Hematopoietic multipotent progenitor cell treated with erythropoietin and hydrocortisone succinate and interleukin-3 and kit ligand, for 8 days (in vitro differentiated cells): ENCODE measurements at regions not wholly inside any gene's neighbourhood (a gene's known extent, or its start where the extent isn't known, plus 50 kb on each side); places are given as distances from the start of the nearest gene placed in this dataset.
"Not testable (repeated sequence)": the region's sequence is repeated elsewhere in the genome, so short reads cannot be mapped to it uniquely, and the experiment has no call there.

Source experiments
- DNase-seq: peaks from one replicate; pipeline ENCODE4 v3.0.0-alpha.2; 2015

- no peak for DNase-seq
These were observed 400.2 kb downstream of the TMEM121 start for GRCh38 chr14:105926373-105927095.

DNA sequence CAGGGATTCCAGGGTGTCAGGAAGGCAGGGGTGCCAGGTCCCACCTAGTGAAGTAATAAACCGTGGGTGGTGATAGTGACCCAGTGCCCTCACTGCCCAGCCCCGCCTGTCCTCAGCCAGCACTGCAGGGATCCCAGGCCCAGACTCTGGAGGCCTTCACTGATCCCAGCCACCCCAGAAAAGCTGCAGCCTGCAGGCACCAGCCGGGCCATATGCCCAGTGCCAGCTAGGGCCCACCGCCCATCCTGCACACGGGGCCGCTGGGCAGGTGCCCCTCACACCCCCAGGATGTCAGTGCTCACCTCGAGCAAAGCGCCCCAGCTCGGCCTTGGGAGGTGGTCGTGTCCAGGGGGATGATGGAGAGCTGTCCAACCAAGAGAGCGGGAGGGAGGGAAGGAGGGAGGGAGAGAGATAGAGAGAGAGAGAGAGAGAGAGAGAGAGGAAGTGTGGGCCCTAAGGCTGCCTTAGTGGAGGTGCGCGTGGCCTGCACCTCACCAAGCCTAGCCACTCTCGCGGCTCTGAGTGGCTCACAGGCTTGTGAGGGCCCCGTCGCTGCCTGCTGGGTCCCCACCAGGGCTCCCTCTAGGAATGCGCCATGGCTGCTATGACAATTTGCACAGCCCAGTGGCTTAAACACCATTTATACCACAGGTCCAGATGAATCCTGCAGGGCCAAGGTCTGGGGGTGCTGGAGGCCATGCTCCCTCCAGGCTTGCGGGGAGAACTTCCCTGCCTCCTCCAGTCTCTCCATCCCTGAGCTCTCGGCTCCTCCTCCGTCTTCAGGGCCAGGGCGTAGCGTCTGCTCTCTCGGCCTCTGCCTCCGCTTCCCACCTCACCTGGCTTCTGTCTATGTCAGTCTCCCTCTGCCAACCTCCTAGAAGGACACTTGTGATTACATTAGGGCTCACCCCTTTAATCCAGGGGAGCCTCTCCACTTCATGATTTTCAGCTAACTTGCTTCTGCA, 401.0 kb downstream of the TMEM121 start:
- no peak for DNase-seq

GRCh38 chr14:105928171-105929111, 402.1 kb downstream of the TMEM121 start:
- not testable (repeated sequence) for DNase-seq

GRCh38 chr14:105929327-105930081, 403.1 kb downstream of the TMEM121 start:
- no peak for DNase-seq

- DNase-seq: no peak
These were observed 404.2 kb downstream of the TMEM121 start for GRCh38 chr14:105930572-105930971.

- DNase-seq: peak; percentile 60
These were observed 405.6 kb downstream of the TMEM121 start for GRCh38 chr14:105931808-105932483.

GRCh38 chr14:105933238-105933637, 406.9 kb downstream of the TMEM121 start:
- DNase-seq: no peak

DNA sequence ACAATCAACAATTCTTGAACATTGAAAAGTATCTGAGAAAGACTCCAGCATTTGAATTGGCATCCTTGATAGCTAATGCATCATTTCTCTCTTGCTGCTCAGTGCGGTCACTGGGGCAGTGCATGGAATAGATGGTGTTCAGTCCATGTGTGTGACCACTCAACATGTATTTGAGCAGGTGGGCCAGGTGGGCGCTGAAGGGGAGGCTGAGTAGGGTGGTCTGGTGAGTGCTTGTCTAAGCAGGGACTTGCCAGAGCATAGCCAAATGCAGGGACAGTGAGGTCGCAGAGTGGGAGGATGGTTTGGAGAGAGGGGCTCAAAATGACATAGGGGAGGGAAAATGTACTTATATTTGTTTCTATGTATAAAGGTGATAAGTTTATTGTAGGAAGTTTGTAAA, 409.0 kb downstream of the TMEM121 start:
- DNase-seq: no peak

DNA sequence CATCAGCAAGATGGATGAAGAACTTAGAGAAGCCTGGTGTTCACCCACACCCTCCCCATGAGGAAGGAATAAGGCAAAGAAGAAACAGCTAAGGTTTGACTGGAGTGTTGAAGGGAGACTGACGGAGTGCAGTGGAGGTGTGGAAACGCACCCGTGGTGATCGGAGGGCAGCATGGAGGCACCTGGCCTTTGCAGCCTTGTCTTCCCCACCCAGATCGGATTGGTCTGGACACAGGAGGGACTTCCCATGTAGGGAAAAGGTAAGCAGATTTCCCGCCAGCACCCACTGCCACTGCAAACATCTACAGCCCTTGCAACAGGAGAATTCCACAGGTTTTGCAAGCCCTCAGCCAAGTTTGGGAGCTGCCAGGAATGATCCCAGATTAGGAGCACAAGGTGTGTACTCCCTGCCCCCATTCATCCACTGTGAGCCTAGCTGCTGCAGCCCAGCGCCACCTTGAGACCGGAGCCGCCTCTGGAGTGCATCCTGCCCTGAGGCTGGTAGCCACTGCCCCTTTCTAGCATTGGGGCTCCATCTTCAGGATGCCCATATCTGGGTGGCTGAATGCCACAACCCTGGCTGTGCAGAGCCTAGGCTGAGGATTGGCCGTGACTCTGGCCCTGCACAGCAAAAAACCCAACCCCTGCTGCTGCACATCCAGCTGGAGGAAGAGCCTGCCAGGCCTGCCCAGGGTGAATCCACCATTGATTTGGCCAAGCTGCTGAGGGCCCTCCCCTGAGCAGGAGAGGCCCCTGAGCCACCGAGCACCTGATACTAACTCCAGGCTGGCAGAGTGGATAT, 411.1 kb downstream of the TMEM121 start:
- no peak for DNase-seq

DNA sequence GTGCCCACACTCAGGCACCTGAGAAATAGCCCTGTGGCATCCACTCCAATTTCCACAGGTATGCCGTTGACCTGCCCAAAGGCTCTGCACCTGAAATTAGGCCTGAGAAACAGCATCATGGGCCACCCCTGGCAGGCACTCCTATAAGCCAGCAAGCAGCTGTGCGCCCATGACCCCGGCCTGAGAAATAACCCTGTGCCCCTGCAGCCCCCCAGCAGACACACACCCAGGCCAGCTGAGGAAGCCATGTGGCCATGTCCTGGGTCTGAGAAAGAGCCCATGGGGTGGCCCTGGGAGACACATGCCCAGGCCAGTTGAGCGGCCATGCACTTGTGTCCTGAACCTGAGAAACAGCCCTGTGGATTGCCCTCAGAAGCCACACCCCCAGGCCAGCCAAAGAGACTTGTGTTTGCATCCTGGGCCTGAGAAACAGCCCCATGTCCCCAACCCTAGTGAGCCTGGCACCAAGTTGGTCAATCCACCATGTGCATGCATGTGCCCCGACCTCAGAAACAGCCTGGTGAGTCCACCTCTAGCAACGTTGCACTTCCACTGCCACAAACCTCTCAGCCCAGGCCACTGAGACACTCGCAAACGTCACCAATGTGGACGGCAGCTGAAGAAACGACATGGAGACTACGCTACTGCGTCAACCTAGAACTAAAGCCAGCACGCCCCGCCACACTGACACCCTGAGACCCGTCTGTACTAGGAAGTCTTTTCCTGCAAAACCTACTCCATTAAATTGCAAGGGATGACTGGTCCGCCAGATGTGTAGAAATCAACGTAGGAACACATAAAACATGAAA, 411.9 kb downstream of the TMEM121 start:
- no peak for DNase-seq

- no peak for DNase-seq
These were observed 412.6 kb downstream of the TMEM121 start for GRCh38 chr14:105938959-105939358.

DNA sequence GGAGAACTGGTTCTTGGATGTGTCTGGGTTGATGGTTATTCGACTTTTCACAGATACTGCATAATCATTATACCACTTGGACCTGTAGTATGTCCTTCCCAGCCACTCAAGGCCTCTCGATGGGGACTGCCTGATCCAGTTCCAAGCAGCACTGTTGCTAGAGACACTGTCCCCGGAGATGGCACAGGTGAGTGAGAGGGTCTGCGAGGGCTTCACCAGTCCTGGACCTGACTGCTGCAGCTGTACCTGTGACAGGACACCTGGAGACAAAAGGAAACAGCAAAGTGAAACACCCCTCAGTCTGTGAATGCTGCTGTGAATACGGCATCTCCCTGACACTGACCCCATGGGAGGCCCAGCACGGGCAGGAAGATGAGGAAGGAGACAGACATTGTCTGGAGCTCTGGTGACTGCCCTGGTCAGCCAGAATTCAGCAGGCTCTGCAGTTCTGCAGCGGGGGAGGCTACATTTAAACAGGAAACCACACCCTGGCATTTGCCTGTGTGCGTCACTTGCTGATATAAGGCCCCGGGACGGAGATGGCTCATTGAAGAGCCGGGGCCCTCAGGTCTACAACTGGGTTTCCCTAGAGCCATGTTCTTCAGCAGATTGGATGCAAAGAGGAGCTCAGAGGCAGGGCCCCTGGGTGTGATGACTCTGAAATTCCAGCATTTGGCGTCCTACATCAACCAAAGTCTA, 413.6 kb downstream of the TMEM121 start:
- peak; percentile 71 for DNase-seq

DNA sequence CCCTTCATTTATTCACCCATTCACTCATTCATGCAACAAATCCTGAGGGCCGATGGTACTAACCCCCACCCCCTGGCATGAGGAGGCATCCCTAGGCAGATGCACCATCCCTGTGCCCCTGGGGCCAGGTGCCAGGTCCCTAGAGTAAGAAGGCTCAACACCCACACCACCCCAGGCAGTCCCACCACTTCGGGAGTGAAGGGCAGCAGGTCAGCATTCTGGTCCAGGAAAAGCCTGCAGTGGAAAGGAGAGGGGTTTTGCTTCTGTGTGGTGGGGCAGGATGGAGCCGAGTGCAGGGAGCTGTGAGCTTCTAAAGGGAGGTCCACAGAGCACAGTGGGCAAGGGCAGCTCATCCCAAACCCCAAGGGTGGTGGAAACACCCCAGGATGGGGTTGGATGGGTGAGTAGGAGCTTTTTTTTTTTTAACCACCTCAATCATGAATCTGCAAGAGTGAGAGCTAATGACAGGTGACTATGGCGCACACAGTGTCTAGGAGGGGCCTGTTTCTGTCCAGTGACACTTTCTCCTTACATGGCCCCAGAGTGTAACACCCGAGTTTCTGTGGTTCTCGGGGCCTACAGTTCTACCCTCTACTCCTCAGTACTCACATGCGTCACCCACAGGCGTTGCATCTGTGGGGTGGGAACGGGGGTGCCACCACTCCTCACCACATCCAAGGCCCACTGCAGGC, 414.3 kb downstream of the TMEM121 start:
- DNase-seq: no peak

GRCh38 chr14:105941226-105942166, 415.1 kb downstream of the TMEM121 start:
- DNase-seq: no peak

DNA sequence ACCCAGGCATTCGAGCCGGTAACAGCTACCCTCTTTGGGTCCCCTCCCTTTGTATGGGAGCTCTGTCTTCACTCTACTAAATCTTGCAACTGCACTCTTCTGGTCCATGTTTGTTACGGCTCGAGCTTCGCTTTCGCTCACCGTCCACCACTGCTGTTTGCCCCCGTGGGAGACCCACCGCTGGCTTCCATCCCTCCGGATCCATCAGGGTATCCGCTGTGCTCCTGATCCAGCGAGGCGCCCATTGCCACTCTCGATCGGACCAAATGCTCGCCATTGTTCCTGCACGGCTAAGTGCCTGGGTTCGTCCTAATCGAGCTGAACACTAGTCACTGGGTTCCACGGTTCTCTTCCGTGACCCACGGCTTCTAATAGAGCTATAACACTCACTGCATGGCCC, 416.3 kb downstream of the TMEM121 start:
- DNase-seq: not testable (repeated sequence)

- DNase-seq: no peak
These were observed 417.7 kb downstream of the TMEM121 start for GRCh38 chr14:105943973-105944602.
